GM19395 (cell line): ENCODE measurements at regions not wholly inside any gene's neighbourhood (a gene's known extent, or its start where the extent isn't known, plus 50 kb on each side); places are given as distances from the start of the nearest gene placed in this dataset.
"Not testable (repeated sequence)": the region's sequence is repeated elsewhere in the genome, so short reads cannot be mapped to it uniquely, and the experiment has no call there.

Experiments
- ATAC-seq: cut with Tn5 transposase; IDR thresholded peaks from one replicate; pipeline ENCODE4 v1.9.1; 2021; ENCODE audit warnings: mild to moderate bottlenecking, moderate library complexity; ENCODE audit not compliant: unreplicated experiment

DNA sequence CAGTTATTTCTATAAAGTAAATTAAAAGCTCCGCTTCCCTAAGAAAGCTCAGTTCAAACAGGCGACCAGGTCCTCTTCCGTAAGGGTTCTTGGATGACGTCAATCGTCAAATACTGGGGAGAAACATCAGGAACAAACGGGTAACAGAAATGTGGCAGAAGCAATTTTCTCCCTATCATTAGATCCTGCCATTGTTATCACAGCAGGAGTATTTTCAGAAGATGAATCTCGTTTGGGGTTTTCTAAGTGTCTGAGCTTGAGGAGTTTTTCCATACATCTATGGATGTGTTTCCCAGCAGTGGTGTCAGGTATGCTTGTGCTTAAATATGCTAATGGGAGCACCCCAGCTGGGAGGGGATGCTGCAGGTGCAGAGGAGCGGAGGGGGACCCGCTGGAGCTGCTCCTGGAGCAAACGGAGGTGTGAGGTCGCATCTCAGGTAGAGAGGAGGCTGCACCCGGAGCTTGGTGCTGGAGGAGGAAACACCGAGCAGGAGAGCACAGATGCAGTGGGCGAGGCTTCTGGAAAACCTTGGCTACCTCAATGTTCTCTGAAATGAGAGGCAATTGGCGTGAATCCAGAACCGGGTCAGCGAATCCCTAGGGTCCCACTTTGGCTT, 795.5 kb downstream of the AACS start:
- ATAC-seq, result no peak

DNA sequence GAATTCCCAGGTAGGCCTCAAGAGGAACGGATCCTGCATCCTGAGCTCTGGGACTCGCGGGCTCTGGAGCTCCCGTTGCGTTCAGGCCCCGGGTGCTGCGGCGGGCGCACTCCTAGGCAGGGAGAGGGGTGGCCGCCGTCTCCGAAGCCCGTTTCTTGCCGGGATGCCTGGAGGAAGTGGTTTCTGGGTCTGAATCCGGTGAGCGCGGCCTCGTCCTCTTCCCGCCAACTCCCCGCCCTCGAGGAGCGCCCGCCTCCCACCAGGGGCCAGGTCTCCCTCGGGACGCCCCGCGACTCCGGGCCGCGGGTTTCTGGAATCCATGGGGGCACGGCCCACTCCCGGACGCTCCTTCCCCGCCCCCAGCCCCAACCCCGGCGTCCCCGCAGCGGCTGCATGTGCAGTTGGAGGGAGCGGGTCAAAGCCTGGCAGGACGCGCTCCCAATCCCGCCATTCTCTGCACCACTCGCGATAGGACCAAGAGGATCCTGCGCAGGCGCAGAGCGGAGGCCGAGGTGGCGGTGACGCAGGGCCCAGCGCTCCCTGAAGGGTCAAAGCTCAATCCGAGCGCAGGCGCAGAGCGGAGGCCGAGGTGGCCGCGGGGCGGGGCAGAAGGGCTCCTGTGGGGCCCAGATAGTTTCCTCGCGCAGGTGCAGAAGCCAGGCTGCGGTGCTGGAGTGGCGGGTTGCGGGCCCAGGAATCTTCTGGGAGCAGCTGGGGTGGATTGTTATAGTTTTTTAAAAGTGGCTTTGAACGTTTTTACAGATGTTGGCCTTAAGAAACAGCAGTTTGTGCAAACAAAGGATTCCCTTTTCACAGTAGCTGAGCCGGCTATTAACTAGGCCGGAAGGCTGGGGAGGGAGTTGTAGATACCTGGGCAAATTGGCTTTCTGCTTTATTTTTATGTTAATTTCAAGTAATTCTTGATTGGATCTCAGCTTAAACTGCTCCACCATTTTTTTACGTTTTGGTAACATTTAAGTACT, 796.4 kb downstream of the AACS start:
- no peak for ATAC-seq

DNA sequence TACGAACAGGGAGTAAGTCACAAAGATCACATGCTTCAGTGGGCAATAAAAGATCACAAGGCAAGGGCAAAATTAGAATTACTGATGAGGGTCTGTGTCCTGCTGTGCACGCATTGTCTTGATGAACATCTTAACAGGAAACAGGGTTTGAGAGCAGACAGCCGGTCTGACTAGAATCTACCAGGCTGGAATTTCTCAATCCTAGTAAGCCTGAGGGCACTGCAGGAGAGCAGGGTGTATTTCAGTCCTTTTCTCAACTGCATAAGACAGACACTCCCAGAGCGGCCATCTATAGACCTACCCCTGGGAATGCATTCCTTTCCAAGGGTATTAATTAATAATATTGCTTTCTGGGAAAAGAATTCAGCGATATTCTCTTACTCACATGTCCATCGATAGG, 800.0 kb downstream of the AACS start:
- not testable (repeated sequence) for ATAC-seq

DNA sequence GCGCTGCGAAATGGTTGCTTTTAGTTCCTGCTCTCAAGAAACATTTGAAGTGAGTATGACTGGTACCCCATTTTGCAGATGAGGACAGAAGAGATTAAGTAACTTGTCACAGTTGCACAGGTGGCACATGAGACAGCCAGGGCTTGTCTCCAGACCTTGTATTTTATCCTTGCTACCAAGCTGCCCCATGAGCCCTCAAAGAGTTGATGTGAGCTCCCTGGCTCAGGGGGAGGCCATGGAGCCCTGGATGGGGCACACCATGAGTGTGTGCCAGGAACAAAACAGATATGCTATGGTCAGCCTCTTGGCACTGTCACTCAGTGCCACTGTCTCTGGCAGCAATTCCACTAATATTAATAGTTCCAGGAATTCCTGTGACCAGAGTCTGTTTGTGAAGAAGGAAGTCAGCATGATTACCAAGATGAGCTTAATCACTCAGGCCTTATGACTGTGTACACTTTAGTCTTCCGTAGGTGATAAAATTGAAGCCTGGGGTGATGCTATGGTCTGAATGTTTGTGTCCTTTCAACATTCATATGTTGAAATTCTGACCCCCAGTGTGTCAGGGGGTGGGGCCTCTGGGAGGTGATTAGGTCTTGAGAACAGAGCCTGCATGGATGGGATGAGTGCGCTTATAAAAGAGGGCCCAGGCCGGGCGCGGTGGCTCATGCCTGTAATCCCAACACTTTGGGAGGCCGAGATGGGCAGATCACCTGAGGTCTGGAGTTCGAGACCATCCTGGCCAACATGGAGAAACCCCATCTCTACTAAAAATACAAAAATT, 806.8 kb downstream of the AACS start:
- ATAC-seq, result no peak

DNA sequence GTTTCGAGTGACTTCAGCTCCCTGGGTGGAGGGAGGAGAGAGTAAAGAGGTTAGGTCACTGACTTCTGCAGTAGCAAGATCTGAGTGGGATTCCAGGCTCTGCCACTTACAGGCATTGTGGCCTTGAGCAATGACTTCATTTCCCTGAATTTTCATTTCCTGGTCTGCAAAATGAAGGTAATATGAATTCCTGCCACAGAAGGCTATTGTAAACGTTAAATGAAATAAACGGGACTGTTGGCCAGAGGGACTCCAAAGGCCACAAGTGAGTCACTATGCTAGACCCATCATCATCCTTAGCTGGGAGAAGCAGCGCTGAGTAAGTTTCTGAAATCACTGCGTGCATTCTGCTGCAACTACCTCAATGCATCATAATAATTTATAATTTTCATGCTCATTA, 807.8 kb downstream of the AACS start:
- ATAC-seq, result no peak

DNA sequence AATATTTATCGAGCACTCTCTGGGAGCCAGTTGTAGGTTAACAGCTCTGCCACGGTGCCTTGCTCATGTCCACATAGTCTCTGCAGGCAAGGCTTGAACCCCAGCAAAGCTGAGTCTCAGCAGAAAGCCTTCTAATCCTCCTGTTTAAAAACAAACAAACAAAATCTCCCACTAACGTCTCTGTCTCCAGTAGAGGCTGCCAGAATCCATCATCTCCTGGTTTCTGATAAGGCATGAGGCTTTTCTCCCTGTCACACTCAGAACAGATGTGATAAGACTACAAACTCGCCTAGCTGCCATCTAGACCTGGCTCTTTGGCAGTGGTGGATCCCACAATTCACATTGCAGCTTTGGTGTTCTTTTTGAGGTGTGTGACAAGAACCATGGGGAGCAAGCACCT, 813.2 kb downstream of the AACS start:
- ATAC-seq, result no peak

DNA sequence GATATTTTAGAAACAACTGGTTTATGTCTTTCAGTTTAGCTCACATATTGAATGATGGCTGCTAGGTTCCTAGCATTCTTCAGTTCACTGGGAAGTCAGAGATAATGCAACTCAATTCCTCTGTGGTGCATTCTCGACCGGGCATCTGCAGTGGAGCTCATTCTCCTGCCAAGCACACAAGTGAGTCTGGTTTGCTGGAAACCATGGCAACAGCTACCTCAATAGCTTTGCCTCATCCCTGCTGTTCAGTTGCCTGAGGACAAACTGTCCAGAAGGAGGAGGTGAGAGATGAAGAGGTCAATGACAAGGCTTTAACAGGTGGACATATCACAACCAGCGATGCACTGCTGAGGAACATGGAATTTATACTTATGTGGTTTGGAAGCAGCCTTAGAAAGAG, 816.9 kb downstream of the AACS start:
- ATAC-seq, result no peak

DNA sequence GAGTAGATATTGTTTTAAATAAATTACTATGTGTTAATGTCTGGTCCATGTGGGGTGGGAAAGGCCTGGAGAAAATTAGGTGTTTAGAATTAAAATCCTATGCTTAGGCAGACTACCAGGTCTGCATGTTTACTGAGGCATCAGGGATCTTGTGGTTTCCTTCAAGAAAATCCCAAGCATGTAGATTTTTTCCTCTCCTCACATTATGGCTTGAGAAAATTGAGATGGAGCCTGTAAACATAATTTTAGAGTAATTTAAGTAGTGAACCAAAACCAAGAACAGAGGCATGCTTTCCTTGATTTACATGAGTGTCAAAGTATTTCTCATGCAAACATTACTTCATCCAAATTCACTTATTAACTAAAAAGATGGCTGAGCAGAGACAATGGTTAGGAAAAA, 823.7 kb downstream of the AACS start:
- ATAC-seq, result no peak

DNA sequence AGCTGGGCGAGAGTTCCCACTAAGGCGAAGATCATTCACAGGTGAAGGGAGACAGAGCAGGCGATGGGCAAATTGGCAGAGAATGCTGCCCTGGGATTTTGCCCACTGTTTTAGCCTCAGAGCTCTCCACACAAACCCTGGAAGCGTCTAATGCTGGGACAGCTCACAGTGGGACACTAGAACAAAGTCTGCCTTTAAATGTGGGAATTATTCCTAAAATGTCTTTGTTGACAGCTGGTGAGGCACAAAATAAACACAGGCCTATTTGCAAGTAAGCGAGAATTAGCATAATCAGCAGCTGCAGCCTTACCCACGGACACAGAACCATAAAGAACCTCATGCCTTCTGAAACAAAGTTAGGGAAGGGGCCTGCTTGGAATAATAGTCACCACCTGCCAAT, 824.5 kb downstream of the AACS start:
- no peak for ATAC-seq

DNA sequence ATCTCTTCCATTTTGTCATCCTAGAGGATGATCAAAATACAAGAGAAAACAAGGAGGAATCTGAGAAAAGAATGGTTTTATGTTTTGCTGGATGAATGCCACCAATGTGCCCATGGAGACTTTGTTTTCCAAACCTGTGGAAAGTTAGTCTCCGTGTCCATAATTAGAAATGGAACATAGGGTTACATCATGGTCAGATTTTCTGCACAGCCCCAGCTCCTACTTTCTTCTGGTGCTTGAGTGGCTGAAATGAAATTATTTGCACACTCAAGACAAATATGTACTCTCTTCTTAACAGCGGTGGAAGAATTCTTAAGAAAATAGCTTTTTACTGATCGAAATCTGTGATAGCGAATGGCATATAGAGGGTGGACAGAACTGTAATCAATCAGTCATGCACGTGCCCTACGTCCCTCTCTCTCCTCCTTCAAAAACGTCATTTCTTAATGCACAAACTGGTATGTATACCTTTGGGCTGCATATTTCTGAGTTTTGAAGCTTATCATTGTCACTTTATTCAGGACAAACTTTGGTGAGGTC, 825.2 kb downstream of the AACS start:
- no peak for ATAC-seq

DNA sequence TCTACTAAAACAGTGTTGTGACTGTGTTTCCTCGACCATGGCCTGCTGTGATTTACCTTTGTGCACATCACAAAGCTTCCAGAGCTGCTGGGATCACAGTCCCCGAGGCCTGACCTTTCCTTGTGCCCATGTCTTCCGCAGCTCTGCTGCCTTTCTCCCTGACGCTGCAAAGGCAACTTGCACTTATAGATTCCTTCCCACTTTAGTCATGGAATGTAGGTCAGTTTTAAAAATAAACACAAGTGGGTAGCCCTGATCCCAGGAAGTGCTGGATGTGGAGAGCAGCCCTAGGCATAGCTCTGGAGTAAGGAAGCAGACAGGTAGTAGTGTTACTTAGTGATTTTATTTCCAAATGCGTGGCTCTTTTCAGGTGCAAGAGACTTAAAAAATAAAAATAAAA, 825.7 kb downstream of the AACS start:
- ATAC-seq, result no peak

DNA sequence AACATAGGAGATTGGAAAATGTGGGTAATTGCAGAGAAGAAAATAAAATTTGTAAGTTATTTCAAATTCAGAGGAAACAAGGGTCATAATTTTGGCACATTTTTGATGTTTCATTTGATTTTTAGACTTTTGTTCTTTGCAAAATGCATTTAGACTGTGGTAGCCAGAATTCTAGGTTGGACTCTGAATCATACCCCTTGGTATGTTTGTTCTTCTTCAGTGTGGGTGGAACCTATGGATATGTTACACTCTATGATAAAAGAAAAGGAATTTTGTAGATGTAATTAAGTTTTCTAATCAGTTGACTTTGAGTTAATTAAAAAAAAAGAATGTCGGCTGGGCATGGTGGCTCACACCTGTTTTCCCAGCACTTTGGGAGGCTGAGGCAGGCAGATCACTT, 827.0 kb downstream of the AACS start:
- no peak for ATAC-seq

DNA sequence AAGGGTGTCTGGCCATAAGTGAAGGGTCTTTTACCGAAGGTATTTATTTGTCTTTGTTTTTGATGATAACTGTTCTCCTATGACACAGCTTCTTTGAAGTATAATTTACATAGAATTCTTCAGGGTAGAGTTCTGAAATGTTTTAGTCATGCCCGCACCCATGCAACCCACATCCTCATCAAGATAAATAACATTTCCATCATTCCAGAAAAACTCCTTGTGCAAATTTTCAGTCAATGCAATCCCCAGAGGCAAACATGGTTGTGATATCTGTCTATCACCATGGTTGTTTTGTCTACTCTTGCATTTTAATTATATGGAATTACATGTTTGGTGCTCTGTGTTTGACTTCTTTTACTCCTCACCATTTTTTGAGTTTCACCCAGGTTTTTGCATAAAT, 837.8 kb downstream of the AACS start:
- ATAC-seq, result no peak

DNA sequence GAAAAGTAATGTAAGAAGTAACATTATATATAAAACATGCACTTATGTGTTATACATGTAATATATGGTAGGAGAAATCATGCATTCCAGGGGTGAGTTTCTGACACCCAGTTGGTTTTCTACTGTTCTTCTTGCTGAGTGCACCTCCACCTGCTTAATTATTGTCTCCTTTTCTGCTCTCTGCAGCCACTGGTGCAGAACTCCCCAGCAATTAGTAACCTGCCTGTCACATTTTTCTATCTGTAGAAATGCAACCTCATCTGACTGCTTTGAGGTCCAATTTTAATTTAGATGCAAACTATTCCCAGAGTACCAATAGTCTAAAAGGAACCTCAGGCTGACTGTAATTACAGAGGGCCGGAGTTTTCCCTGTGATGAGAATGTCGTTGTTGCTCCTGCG, 842.1 kb downstream of the AACS start:
- no peak for ATAC-seq

DNA sequence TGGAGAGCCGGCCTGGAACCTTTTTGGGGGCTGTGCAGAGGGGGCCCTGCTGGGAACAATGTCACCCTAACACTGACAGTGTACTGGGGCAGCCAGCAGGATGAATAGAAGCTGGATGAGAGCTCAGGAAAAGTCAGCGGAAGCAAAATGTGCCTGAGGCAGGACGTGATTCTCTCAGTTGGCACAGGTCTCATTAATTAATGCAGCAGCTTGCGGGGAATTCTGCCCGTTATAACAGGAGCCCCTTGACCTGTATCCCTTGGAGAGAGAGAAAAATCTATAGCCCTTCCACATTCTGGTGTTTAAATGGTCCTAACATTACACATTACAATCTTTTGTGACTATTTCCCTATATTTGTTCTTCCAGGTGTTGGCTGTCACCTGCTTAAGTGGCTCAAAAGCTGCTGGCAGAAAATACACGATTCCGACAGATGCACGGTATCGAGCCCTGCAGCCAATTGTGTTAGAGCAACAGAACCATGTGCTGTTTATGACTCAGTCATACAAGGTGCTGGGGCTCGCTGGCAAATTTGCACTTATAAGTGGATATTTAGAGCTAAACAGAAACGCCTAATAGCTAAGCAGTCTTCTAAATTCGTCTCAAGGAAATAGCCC, 854.7 kb downstream of the AACS start:
- no peak for ATAC-seq

DNA sequence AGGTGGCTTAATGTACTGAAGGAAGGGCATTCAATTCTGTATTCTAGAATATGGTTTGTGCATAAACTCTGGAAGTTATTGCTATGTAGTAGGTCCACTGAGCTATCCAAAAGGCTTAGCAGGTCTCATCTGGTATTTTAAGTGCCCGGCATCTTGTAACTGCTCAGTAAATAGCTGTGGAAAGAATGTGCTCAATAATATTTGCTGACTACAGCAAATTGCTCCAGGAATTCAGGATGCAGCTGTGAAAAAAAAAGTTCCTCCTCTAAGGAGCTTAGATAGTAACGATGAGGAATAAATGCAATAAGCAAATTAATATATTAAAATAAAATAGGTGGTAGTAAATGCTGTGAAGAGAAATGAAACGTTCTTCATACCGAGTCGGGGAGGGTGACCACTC, 857.1 kb downstream of the AACS start:
- no peak for ATAC-seq

DNA sequence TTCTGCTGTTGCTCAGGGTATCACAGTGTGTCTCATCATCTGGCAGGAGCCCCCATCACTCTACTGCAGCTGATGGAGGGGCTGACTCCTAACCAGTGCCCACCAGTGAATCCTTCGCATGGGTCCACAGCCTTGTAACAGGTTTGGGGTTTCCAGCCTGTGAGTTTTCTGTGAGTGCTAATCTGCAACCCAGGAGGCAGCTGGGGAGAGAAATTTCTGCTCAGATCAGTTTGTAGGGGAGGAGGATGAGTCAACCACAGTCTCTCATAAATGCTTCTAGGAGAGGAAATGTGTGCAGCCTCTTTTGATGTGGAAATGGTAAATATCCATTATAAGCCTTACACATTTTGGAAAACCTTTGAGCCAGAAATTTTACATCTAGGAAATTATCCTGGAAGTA, 871.3 kb downstream of the AACS start:
- ATAC-seq, result no peak

DNA sequence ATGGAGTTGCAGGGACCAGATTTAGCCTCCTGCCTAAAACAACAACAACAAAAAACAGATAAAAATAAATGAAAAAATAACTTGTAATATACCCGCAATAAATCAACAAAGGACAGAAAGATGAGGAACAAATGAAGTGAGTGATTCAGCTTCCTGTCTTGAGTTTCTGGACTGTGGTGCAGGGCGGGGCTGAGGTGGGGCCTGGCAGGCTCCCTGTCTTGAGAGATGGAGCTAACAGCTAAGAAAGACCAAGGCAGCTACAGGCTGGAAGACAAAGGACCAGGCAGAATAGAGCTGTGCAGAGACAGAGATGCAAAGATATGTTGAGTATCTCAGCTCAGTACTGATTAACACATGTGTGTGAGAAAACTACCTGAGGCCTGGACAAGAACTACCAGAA, 879.2 kb downstream of the AACS start:
- no peak for ATAC-seq

DNA sequence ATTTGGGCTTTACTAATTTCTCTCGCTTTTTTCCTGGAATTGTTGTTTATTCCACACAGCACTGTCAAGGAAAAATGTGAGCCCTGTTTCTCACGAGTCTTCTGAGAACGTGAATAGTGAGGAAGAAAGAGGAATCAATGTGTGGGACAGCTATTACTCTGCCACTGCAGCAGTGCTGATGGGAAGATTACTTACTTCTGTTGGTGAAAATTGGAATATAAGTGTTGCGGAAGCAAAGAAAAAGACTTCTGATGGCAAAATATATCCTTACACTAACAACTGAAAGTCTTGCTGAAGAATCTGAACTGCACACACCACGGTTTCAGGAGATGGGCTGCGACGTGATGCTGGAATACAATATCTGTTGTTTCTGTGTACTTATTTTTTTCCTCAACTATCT, 884.2 kb downstream of the AACS start:
- ATAC-seq, result no peak

DNA sequence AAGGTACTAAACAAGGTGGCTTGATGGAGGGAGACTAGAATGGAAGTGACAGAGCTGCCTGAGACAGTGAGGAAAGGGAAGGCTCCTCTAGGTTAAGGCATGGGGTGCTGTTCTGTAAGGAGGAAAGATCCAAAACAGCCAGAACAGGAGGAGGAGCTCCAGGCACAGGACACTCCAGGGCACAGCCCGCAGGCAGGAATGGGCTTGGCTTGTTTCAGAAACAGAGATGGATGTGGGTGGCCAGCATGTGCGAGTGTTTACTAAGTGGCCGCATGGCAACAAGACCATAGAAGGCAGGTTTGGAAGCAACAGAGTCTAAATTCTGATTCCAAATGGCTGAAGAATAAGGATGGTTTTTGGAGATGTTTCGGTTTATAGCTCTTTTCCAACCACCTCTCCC, 889.1 kb downstream of the AACS start:
- ATAC-seq, result no peak

DNA sequence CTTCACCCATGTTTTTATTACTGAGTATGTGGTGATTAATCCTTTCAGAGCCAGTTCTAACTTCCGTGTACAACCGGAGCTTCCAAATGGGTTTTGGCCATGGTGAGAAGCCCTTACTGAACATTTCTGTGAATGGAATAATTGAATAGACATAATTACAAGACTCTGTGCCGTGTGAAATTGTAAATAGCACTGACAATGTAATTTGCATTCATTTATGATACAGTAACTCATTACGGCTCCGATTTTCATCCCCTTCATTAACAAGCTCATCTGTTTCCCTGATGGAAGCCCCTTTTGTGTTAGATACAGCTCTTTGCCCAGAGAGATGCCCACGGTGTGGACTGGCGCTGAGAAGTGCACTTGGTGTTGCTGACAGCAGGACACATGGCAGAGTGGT, 891.0 kb downstream of the AACS start:
- no peak for ATAC-seq
